ENCODE measurements at regions not wholly inside any gene's neighbourhood (a gene's known extent, or its start where the extent isn't known, plus 50 kb on each side); places are given as distances from the start of the nearest gene placed in this dataset.

DNA sequence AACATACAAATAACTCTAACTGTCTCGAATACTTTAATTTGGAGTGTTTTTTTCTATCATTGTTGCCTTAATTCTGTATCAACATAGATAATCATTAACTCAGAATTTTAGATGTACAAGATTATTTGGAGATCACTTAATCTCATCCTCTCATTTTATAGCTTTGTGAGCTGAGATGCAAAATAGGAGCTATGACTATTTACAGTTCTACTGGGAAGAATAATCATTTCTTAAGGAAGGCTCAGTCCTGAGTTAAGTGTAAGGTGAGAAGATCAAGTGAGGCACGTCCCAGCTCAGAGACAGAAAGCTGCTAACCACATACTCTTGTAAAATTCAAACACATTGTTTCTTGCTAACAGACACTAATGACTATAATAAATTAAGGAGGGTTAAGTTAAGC is 66.2 kb downstream of the CCDC54 start:
- FAIRE-seq (no peak), DNase-seq (ENCODE audit: low read depth, low spot score) (no peak), ATAC-seq (no peak)
- ChIA-PET POLR2A (no interaction called here), CTCF (interaction anchor here (1.6 kb wide), 1 partner anchor 207 kb away, joined by 3 read pairs; no protein-coding TSS in a partner anchor), SMC1A (ENCODE audit: uncharacterized antibody, unreplicated experiment) (interaction anchor here (0.9 to 1.8 kb wide), 2 partner anchors 9 to 14 kb away, joined by 4 read pairs; no protein-coding TSS in a partner anchor), RAD21 (ENCODE audit: unreplicated experiment) (no interaction called here)
- no peaks in the 10 kb centered on the region for H3K36me3 ChIP-seq (ENCODE audit: control insufficient read depth in 2 of 2, insufficient read depth in 2 of 2, low read length in 1 of 2)
- in situ Hi-C loops (cut with MboI), result no loop called here
- intact Hi-C loops (cut with micrococcal nuclease; ENCODE audit: unreplicated experiment), result no loop called here
- H3K4me3 ChIP-seq, result no peak overlapping the region
- no peak overlapping the region for H3K9ac ChIP-seq (ENCODE audit: control insufficient read depth, insufficient read depth, low read length)
- no peaks in the 10 kb centered on the region for H3K9me3 ChIP-seq (replicated peaks; ENCODE audit: control insufficient read depth, insufficient read depth, low read length)
- 11% methylated on average over 2 of the region's 2 CpGs for WGBS (ENCODE audit: insufficient coverage, insufficient replicate concordance, low lambda C conversion rate, missing lambda C conversion rate)
- no peaks in the 10 kb centered on the region for H3K4me1 ChIP-seq (ENCODE audit: control insufficient read depth, insufficient read depth, low read length)
- H2AFZ ChIP-seq (ENCODE audit: control insufficient read depth, low read depth, low read length), result no peak overlapping the region
- no peaks in the 10 kb centered on the region for H4K20me1 ChIP-seq (ENCODE audit: control insufficient read depth, insufficient read depth)
- no peaks in the 10 kb centered on the region; a peak in 1 of 4 replicates for H3K27me3 ChIP-seq (replicated peaks in 1 of 2; ENCODE audit: control insufficient read depth in 2 of 2, insufficient read depth in 2 of 2, low read length in 1 of 2)
- TF ChIP-seq, protein P1, sequence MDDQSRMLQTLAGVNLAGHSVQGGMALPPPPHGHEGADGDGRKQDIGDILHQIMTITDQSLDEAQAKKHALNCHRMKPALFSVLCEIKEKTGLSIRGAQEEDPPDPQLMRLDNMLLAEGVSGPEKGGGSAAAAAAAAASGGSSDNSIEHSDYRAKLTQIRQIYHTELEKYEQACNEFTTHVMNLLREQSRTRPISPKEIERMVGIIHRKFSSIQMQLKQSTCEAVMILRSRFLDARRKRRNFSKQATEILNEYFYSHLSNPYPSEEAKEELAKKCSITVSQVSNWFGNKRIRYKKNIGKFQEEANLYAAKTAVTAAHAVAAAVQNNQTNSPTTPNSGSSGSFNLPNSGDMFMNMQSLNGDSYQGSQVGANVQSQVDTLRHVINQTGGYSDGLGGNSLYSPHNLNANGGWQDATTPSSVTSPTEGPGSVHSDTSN (IDR thresholded peaks at IDR 0.05; ENCODE audit: insufficient replicate concordance, low read depth, low read length), result no peak
- TF ChIP-seq ESRRA (IDR thresholded peaks at IDR 0.05; ENCODE audit: low read length) (no peak), WRNIP1 (IDR thresholded peaks at IDR 0.05; ENCODE audit: borderline replicate concordance, low read depth, low read length) (no peak), SMAD1 (IDR thresholded peaks at IDR 0.05; ENCODE audit: low read depth, partially characterized antibody) (no peak), NBN (IDR thresholded peaks at IDR 0.05) (no peak), MYC (IDR thresholded peaks at IDR 0.05; ENCODE audit: insufficient read depth, insufficient read length, insufficient replicate concordance, low read length, severe bottlenecking) (no peak), LARP7 (IDR thresholded peaks at IDR 0.05) (no peak), NR2F1 (conservative IDR thresholded peaks at IDR 0.05) (no peak), TARDBP (IDR thresholded peaks at IDR 0.05; ENCODE audit: borderline replicate concordance) (no peak)
- TF ChIP-seq, protein P2, sequence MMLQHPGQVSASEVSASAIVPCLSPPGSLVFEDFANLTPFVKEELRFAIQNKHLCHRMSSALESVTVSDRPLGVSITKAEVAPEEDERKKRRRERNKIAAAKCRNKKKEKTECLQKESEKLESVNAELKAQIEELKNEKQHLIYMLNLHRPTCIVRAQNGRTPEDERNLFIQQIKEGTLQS (IDR thresholded peaks at IDR 0.05; ENCODE audit: borderline replicate concordance, extremely low read depth, low read depth, low read length), result no peak
- BruUV-seq (replicated peaks), result no TSS peak
- no peak overlapping the region for H3K27ac ChIP-seq (ENCODE audit: control insufficient read depth, insufficient read depth)
- H3K79me2 ChIP-seq (ENCODE audit: control insufficient read depth, insufficient read depth, low read length), result no peaks in the 10 kb centered on the region
- no peak overlapping the region for H3K4me2 ChIP-seq (ENCODE audit: control insufficient read depth, insufficient read depth)

Measured in GM12878 (cell line).